Left lobe of liver (tissue), 2 donors: ENCODE measurements at regions not wholly inside any gene's neighbourhood (a gene's known extent, or its start where the extent isn't known, plus 50 kb on each side); places are given as distances from the start of the nearest gene placed in this dataset.
"Not testable (repeated sequence)": the region's sequence is repeated elsewhere in the genome, so short reads cannot be mapped to it uniquely, and the experiment has no call there.

Experiments
- ATAC-seq: fragments of 200-7000 bp; cut with Tn5 transposase; one replicate; pipeline ENCODE4 v1.9.1; 2020; ENCODE audit warnings: mild to moderate bottlenecking, moderate library complexity
- DNase-seq: peaks from one replicate; pipeline ENCODE4 v3.0.0-alpha.2; 2020; ENCODE audit warnings: low spot score
- donor health status: DM: no; HTN: no; CAD: no; lungs with moderate emphysema.
- donor health status: DM: no; HTN: yes; CAD: no.

DNA sequence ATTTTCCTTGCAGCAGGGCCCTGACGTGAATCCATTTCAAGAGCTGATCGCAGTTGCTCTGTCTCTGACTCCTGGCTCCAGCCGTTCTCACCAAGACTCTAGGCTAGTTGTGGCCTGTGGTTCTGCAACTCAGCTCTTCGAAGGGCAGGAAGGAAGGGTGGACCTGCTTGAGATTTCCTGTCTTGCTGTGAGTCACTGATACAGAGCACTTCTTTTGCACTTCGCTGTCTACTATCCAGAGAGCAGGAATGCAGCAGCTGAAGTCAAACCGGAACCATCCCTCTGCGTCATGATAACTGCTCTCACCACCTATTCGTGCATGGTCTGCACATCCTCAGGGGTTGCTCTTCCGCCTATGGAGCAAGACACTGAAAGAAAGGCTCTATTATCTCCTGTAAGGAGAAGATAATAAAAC is 59.7 kb downstream of the RAP2B start:
- DNase-seq: peak; percentile 62
- peak; percentile 91 for ATAC-seq

DNA sequence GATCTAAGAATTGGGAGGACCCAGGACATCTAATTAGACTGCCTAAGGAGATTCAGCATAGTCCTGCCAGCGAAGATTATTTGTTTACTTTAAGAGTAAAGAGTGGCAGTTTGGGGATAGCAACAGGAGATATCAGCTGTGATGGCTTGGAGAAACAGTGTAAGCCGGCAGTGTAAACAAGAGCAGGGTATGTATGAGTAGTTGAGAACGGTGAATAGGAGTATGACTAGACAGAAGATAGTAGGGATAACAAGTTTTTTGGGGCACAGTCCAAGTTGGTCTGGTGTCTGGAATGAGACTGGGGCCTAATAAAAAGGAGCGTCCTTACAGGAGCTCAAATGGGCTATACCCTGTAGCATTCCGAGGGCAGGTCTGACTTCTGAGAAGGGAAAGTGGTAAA is 64.9 kb downstream of the RAP2B start:
- not testable (repeated sequence) for ATAC-seq, DNase-seq

DNA sequence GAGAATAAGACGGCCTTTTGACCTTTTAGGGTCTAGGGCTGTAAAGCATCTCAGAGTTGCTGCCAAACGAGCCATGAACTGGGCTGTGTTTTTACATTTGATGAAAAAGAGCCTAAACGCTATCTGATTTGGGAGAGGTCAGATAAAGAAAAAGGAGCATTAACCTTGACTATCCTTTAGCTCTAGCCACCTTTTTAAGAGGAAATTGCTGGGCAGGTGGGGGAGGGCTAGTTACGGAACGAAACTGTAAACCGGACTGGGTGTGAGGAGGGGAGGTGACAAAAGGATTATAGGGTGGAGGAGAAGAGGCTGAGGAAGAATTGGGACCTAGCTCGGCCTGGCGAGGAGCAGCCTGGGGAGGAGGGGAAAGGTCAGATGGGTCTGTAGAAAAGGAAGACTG is 68.4 kb downstream of the RAP2B start:
- not testable (repeated sequence) for ATAC-seq, DNase-seq

DNA sequence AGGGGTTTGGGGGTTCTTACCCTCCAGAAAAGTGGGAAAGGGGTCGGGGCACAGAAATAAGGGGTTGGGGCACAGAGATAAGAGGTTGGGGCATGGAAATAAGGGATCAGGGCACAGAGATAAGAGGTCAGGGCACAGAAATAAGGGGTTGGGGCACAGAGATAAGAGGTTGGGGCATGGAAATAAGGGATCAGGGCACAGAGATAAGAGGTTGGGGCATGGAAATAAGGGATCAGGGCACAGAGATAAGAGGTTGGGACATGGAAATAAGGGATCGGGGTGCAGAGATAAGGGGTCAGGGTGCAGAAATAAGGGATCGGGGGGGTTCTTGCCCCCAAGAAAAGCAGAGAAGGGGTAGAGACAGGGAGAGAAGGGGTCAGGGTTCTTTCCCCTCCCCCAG is 69.2 kb downstream of the RAP2B start:
- not testable (repeated sequence) for ATAC-seq, DNase-seq

DNA sequence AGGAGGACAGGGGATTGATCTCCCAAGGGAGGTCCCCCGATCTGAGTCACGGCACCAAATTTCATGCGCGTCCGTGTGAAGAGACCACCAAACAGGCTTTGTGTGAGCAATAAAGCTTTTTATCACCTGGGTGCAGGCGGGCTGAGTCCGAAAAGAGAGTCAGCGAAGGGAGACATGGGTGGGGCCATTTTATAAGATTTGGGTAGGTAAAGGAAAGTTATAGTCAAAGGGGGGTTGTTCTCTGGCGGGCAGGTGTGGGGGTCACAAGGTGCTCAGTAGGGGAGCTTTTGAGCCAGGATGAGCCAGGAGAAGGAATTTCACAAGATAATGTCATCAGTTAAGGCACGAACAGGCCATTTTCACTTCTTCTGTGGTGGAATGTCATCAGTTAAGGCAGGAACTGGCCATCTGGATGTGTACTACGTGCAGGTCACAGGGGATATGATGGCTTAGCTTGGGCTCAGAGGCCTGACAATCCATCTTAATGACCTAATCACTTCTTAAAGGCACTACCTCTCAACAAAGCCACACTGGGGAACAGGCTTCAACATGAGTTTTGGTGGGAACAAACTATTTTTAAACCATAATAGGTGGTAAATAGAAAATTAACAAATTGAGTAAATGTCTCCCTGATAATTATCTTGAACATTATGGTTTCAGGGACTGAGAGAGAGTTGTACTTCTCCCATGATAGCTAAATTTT is 70.2 kb downstream of the RAP2B start:
- ATAC-seq, DNase-seq: not testable (repeated sequence)

DNA sequence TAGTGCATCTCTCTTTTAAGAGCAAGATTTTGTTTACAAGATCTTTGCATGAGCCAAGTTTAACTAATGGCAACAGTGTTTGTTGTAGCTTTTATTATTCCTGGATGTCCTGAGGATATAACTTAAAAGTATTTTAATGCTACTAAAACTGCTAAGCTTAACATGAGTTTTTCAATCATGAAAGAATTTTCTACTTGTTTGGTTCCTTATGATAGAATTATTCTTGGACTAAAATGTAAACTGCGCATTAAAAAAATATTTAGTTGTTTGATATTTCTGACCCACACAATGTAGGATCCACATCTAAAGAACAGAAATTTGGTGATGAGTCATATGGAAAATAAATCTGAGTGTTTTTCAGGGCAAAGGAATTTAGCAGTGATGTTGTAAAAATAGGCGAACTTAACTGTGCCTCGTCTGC is 70.8 kb downstream of the RAP2B start:
- no peak for ATAC-seq
- DNase-seq: no peak

DNA sequence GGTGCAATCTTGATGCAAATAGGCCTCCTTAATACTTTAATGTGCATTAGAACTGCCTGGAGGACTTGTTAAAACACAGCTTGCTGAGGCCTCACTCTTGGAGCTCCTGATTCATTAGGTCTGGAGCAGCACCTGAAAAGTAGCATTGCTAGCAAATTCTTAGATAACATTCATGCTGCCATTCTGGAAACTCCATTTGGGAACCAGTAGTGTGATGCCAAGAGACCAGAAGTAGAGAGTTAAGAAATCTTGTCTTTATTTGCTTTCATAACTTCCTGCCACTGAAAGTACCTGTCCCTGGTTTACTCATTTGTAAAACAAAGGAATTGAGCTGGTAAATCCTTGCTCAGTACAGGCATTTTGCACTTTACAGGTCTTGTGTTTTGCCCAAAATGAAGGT is 72.0 kb downstream of the RAP2B start:
- DNase-seq: no peak

DNA sequence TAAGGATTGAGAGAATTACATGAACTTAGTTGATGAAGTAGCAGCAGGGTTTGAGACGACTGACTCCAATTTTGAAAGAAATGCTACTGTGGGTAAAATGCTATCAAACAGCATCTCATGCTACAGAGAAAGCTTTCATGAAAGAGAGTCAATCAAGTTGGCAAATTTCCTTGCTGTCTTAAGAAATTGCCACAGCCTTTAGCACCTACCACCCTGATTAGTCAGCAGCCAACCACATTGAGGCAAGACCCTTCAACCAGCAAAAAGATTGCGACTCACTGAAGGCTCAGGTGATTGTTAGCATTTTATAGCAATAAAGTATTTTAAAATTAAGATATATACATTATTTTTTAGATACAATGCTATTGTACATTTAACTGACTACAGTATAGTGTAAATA is 80.9 kb downstream of the RAP2B start:
- ATAC-seq (no peak), DNase-seq (no peak)

More for the DNA sequence above, 72.0 kb downstream of the RAP2B start:
- no peak for ATAC-seq

DNA sequence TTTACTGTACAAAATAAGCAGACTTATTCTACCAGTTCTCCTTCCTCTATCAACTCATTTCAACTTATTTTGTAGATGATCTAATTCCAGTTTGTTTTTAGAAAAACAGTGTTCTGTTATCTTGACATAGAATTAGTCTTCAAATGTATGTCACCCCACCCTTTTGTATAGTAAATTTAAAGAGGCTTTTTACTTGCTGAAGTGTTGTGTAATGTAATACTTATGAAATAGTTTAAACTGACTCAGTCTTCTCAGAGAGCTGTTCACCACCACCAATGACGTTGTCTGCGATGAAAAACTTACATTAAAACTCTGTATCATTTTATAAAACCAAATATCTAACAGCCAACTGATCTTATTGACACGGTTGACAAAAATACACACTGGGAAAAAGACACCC is 82.9 kb downstream of the RAP2B start:
- ATAC-seq (no peak), DNase-seq (no peak)

DNA sequence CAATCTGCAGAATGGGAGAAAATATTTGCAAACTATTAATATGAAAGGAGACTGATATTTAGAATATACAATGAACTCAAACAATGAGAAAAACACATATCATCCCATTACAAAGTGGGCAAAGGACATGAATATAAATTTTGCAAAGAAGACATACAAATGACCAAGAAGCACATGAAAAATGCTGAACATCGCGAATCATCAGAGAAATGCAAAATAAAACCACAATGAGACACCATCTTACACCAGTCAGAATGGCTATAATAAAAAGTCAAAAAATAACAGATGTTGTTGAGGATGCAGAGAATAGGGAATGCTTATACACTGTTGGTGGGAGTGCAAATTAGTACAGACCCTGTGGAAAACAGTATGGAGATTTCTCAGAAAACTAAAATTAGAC is 83.6 kb downstream of the RAP2B start:
- ATAC-seq: no peak
- no peak for DNase-seq

DNA sequence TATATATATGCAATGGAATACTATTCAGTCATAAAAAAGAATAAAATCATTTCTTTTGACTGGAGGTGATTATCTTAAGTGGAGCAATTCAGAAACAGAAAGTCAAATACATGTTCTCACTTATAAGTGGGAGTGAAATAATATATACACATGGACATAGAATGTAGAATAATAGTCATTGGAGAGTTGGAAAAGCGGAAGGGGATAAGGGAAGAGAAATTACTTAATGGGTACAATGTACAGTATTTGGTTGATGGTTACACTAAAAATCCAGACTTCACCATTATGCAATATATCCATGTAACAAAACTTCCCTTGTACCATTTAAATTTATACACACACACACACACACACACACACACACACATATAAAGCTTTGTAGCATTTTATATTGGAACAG is 84.3 kb downstream of the RAP2B start:
- ATAC-seq (no peak), DNase-seq (no peak)

DNA sequence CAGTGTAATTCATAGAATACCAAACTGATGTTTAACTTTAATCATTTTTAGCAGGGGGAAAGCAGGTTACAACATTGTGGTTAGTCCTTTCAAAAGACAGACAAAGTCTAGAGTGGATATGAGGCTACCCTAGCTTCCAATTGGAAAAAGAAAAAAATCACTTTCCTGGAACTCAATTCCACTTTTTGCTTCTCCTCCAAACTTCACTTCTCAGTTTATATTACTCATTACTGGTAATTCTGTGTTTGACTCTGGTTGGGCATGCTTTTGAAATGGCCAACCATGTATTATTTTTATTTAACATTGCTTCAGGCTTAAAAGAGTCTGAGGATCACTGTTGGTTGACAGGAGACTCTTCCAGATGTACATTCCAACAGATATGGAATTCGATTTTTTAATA is 84.8 kb downstream of the RAP2B start:
- ATAC-seq: no peak
- no peak for DNase-seq

DNA sequence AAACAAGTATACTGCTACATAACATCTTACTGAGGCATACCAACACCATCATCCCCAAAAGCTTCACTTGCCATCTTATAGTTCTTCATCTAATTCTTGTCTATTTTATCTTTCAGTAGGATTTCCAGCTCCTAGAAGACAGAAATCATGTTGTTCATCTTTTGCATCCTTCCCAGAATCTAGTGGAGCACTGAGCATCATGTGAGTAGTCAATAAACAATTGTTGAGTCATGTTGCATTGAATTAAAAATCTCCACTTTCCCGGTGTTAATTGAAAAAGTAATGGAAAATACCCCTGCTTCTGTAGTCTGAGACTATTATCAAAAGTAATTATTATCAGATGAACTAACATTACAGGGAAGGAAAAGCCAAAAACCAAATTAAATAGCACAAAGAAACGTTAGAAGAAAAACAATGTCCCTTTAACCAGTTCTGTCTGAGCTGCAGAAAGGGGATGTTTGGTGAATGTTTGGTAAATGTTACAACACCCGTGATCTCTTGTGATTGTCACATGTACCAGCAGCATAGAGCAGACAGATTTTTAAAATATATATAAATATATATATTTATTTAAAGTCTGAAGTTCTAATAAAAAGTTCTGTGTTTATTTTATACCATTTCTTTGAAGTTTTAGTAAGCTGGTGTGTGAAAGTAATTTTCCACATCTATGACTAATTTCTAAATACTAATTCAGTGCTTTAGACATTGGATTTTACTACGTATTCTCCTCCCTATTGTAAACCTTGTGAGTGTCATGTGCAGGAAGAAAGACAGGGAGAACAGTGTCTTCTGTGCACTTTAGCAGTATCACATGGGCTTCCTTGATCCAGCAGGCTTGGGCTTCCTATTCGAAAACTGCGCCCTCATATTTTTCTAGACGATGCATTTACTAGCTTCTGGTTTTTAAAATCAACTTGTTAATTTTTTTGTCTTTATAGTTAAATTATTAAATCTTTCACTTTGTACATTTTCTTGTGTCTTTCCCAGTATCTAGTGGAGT is 85.6 kb downstream of the RAP2B start:
- ATAC-seq (no peak), DNase-seq (no peak)

DNA sequence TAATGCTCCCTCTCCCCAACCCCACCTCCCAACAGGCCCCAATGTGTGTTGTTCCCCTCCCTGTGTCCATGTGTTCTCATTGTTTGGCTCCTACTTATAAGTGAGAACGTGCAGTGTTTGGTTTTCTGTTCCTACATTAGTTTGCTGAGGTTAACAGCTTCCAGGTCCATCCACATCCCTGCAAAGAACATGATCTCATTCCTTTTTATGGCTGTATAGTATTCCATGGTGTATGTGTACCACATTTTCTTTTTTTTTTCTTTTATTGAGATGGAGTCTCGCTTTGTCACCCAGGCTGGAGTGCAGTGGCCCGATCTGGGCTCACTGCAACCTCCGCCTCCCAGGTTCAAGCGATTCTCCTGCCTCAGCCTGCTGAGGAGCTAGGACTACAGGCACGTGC is 86.8 kb downstream of the RAP2B start:
- ATAC-seq, DNase-seq: not testable (repeated sequence)

DNA sequence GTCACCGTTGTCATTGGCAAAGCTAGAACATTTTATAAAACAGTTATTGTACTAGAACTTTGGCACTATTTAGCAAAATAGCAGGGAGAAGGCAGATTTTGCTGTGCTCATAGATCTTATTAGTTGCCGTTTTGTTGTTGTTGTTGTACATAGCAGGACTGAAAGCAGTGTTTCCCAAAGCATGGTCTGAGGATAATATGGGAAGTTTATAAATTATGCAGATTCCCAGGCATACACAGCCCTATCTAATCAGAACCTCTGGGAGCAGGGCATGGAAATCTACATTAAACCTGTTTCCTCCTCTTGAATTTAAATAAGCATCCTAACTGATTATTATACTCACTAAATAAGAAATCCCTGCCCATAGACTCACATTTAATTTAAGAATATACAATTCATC is 87.9 kb downstream of the RAP2B start:
- ATAC-seq (no peak), DNase-seq (no peak)

DNA sequence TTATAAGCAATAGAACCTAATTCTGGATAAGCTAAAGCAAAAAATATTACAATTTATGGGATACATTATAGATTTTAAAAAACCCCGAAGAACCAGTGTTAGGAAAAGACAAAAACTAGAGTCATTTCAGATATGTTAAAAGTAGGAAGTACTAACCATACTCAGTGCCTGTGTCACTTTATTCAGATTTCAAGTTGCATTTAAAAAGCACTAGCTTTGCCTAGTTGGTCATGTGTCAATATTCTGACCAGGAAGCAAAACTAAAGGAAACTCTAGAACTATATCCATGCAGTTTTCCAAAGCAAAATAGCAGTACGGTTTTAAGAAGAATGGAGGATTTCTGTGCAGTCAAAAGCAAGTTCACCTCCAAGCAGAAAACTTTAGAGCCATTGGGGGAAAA is 88.4 kb downstream of the RAP2B start:
- DNase-seq (no peak), ATAC-seq (no peak)

DNA sequence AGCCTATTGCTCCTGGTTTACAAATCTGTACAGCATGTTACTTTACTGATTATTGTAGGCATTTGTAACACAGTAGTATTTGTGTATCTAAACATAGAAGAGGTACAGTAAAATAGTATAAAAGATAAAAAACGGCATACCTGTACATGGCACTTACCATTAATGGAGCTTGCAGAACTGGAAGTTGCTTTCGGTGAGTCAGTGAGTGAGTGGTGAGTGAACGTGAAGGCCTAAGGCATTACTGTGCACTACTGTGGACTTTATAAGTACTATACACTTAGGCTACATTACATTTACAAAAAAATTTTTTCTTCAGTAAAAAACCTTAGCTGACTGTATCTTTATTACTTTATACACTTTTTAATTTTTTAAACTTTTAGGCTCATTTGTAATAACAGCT is 90.9 kb downstream of the RAP2B start:
- no peak for ATAC-seq
- DNase-seq: no peak

DNA sequence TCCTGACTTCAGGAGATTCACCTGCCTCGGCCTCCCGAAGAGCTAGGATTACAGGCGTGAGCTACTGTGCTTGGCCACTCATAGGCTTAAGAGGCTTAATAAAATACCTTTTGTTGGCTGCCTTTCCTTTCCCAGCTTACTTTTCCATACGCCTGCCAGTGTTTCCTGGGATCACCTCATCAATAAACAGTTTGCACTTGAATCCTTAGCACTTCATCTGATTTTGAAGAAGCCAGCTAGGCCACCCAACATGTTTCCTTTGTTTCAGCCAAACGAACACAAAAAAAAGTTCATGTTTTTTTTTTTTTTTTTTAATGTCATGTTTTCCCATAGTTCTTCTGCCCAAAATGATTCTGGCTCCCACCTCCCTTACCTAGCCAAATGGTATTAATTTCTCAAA is 92.3 kb downstream of the RAP2B start:
- ATAC-seq (no peak), DNase-seq (no peak)

DNA sequence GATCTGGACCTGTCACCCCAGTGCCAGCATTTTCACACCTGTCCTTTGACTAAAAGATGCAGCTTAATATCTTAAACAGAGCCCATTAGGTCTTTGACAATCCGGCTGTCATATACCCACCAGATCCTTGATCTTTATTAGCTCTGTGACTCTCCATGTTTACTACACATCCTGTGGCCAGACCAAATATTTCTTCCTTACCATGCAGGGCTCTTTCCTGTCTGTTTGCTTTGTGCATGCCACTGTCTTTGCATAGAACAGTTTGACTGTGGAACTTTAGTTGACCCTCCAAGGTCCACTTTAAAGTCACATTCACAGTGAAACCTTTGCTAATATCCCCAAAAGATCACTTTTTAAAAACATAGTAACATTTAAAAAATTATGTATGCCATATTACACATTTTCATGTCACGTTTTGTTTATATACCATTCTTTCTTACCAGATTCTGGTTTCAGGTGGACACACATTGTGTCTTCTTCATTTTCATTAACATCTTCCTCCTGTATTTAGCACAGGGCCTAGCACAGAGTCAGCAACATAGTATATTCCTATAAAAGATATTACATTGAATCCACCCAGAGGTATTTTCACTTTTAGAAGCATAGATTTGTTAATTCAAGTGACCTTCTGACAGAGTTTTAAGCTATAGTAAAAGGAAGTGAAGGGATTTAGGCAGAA is 95.8 kb downstream of the RAP2B start:
- peak; percentile 78 for ATAC-seq

DNA sequence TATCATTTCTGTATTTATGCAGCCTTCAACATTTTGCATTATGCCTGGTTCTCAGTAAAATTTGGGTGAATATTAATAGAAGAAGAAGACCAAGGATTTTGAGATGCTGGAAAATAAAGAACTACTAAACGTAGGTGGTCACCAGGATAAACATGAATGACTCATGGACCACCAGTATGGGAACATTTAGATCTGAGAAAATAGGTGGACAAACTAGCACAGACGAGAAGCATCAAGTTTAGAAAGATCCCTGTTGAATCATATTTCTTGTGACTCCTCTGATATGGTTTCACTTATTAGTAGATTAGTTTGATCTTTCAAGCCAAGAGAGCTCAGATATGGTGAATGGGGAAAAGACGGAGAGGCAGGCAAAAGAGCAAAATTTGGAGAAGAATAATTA is 97.9 kb downstream of the RAP2B start:
- DNase-seq: no peak
- ATAC-seq: no peak

More for the DNA sequence above, 95.8 kb downstream of the RAP2B start:
- DNase-seq: no peak

DNA sequence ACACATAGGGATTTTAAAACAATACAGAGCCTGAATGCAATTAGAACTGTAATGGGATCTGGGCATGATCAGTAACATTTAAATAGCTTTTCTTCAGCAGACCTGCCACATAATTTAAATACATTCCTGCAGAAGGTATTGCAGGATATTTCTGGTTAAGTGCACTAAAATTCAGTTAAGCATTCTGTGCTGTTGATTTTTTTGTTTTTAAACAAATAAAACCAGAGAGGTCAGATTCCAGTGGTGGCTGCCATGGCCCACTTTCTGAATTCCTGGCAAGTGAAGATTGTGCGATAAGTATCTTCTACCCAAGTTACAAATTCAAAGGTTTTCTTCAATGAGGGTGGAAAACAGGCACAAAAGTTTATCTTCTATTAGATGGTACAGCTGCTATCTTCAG is 98.7 kb downstream of the RAP2B start:
- DNase-seq: no peak
- peak; percentile 87 for ATAC-seq
